ENCODE measurements at regions not wholly inside any gene's neighbourhood (a gene's known extent, or its start where the extent isn't known, plus 50 kb on each side); places are given as distances from the start of the nearest gene placed in this dataset.

DNA sequence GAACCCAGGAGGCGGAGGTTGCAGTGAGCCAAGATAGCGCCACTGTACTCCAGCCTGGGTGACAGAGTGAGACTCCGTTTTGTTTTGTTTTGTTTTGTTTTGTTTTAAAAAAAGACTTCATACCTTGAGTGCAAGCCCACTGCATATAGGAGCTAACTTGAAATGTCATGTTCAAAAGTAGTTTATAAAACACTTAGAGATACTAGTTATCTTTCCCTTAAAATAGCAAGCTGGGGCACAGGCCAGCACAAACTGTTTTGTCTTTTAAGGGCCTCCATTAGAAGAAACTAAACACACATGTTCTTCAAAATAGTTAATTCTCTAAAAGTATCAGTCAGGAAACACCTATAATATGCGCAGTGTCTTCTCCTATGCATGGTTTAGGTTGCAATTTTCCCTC is 505.1 kb upstream of the TMPRSS15 start:
- TF ChIP-seq EZH2 (IDR thresholded peaks at IDR 0.05; ENCODE audit: insufficient read depth, poor library complexity, severe bottlenecking) (no peak), EZH2phosphoT487 (IDR thresholded peaks at IDR 0.05; ENCODE audit: insufficient read depth, low read depth) (no peak)
